Activated CD4-positive, alpha-beta T cell treated with anti-CD3 and anti-CD28 coated beads, Interleukin-2, Interleukin-6, amounts not matched to agents 100 ng/mL and 50 ng/mL, durations not matched to agents 16 hours and 8 hours (primary cell): ENCODE measurements at regions not wholly inside any gene's neighbourhood (a gene's known extent, or its start where the extent isn't known, plus 50 kb on each side); places are given as distances from the start of the nearest gene placed in this dataset.

Source experiments
- DNase-seq: peaks from one replicate; pipeline ENCODE4 v3.0.0-alpha.2; 2020

GRCh38 chr5:21694567-21694966 is 1158.6 kb downstream of the CDH12 start:
- DNase-seq: no peak

GRCh38 chr5:21693591-21693990 is 1159.6 kb downstream of the CDH12 start:
- DNase-seq: no peak

- no peak for DNase-seq
Measured at GRCh38 chr5:21689587-21689986, 1163.6 kb downstream of the CDH12 start.

GRCh38 chr5:21688655-21689054 is 1164.5 kb downstream of the CDH12 start:
- DNase-seq: no peak

GRCh38 chr5:21687621-21688020 is 1165.5 kb downstream of the CDH12 start:
- no peak for DNase-seq

GRCh38 chr5:21686706-21687105 is 1166.4 kb downstream of the CDH12 start:
- DNase-seq: no peak

- DNase-seq: no peak
Measured at GRCh38 chr5:21685522-21685921, 1167.6 kb downstream of the CDH12 start.

GRCh38 chr5:21684992-21685391 is 1168.2 kb downstream of the CDH12 start:
- DNase-seq: no peak

- no peak for DNase-seq
Measured at GRCh38 chr5:21681911-21682310, 1171.2 kb downstream of the CDH12 start.

GRCh38 chr5:21680641-21681040 is 1172.5 kb downstream of the CDH12 start:
- DNase-seq: no peak

- DNase-seq: no peak
Measured at GRCh38 chr5:21680196-21680595, 1172.9 kb downstream of the CDH12 start.

GRCh38 chr5:21678526-21678925 is 1174.6 kb downstream of the CDH12 start:
- no peak for DNase-seq

- DNase-seq: no peak
Measured at GRCh38 chr5:21672911-21673310, 1180.2 kb downstream of the CDH12 start.

GRCh38 chr5:21672360-21672759 is 1180.8 kb downstream of the CDH12 start:
- DNase-seq: no peak

- DNase-seq: no peak
Measured at GRCh38 chr5:21665524-21665923, 1187.6 kb downstream of the CDH12 start.

- no peak for DNase-seq
Measured at GRCh38 chr5:21663082-21663481, 1190.1 kb downstream of the CDH12 start.

GRCh38 chr5:21661184-21661583 is 1192.0 kb downstream of the CDH12 start:
- no peak for DNase-seq

- no peak for DNase-seq
Measured at GRCh38 chr5:21654556-21654955, 1198.6 kb downstream of the CDH12 start.

GRCh38 chr5:21649969-21650368 is 1203.2 kb downstream of the CDH12 start:
- DNase-seq: no peak

- DNase-seq: no peak
Measured at GRCh38 chr5:21646469-21646868, 1206.7 kb downstream of the CDH12 start.

GRCh38 chr5:21644032-21644431 is 1209.1 kb downstream of the CDH12 start:
- no peak for DNase-seq

- no peak for DNase-seq
Measured at GRCh38 chr5:21642312-21642711, 1210.8 kb downstream of the CDH12 start.

- DNase-seq: no peak
Measured at GRCh38 chr5:21623831-21624230, 1229.3 kb downstream of the CDH12 start.

- no peak for DNase-seq
Measured at GRCh38 chr5:21615195-21615765, 1237.9 kb downstream of the CDH12 start.

GRCh38 chr5:21613971-21614488 is 1239.1 kb downstream of the CDH12 start:
- DNase-seq: no peak
